Thyroid gland (tissue), 4 donors: ENCODE measurements at regions not wholly inside any gene's neighbourhood (a gene's known extent, or its start where the extent isn't known, plus 50 kb on each side); places are given as distances from the start of the nearest gene placed in this dataset.

Source experiments
- DNase-seq, 2 donors: peaks; one replicate each; pipeline ENCODE4 v3.0.0-alpha.2; 2019
- H3K27ac ChIP-seq, 3 donors: fragments of 200-600 bp; sonication (generic); 1 replicate in 2 of 3; 2 replicates in 1 of 3; pipeline ENCODE4 v1.5.1; 2016 to 2019; ENCODE audit warnings: mild to moderate bottlenecking in 1 of 3, moderate library complexity in 1 of 3
- H3K27me3 ChIP-seq: fragments of 200-600 bp; sonication (generic); one replicate; pipeline ENCODE4 v1.5.1; 2019
- H3K36me3 ChIP-seq, 2 donors: fragments of 200-600 bp; sonication (generic); one replicate each; pipeline ENCODE4 v1.5.1; 2016 to 2019
- H3K4me1 ChIP-seq, 2 donors: fragments of 200-600 bp; sonication (generic); one replicate each; pipeline ENCODE4 v1.5.1; 2017 to 2019
- H3K4me3 ChIP-seq, 3 donors: fragments of 200-600 bp; sonication (generic); replicated peaks in 1 of 3; 1 replicate in 2 of 3; 2 replicates in 1 of 3; pipeline ENCODE4 v1.5.1; 2016; ENCODE audit warnings: mild to moderate bottlenecking in 1 of 3
- H3K9me3 ChIP-seq: fragments of 200-600 bp; sonication (generic); one replicate; pipeline ENCODE4 v1.5.1; 2017
- CTCF ChIP-seq, 6 experiments: fragments of 200-600 bp in 3 of 6; fragments of 450-650 bp in 3 of 6; sonication (generic) in 3 of 6; IDR thresholded peaks; one replicate each; pipeline ENCODE4 v1.5.1; 2016 to 2019; ENCODE audit warnings: antibody characterized with exemption in 6 of 6, mild to moderate bottlenecking in 2 of 6, inconsistent platforms in 1 of 6, moderate library complexity in 1 of 6
- POLR2A ChIP-seq, 2 donors: fragments of 450-650 bp; IDR thresholded peaks; one replicate each; pipeline ENCODE4 v1.6.1; 2017; ENCODE audit warnings: antibody characterized with exemption in 2 of 2, mild to moderate bottlenecking in 2 of 2, moderate library complexity in 1 of 2
- WGBS, 2 donors: methylation state at CpG; one replicate each; pipeline ENCODE4 v1.1.5; 2017; 5-methylcytosine and 5-hydroxymethylcytosine counted together
- intact Hi-C: fragments of 100-400 bp; cut with DNase I; formaldehyde crosslinking; loops from one replicate; pipeline ENCODE4 v1.15.1; 2023

- WGBS, 2 donors: 94 to 98% methylated on average over 1 of the region's 1 CpG
- Histone ChIP-seq H3K27me3 (no peaks in the 10 kb centered on the region), H3K36me3 (no peaks in the 10 kb centered on the region)
These were observed 254.4 kb downstream of the PPARGC1A start for GRCh38 chr4:23635468-23635867.

GRCh38 chr4:23631255-23631950 lies 258.4 kb downstream of the PPARGC1A start:
- TF ChIP-seq POLR2A (IDR thresholded peaks at IDR 0.05) (no peak), CTCF (IDR thresholded peaks at IDR 0.05) (no peak)
- intact Hi-C loops: no loop called here
- no peaks in the 10 kb centered on the region for H3K27me3 ChIP-seq
- H3K27ac ChIP-seq: peak overlapping the region; percentile 28 to 62 (median 54)
- peaks cover 0 to 6% of the 10 kb centered on the region in 2 donors for H3K4me1 ChIP-seq
- H3K9me3 ChIP-seq: no peaks in the 10 kb centered on the region
- H3K4me3 ChIP-seq: no peak overlapping the region
- no peaks in the 10 kb centered on the region for H3K36me3 ChIP-seq
- WGBS, 2 donors: 45 to 52% methylated on average over 4 of the region's 4 CpGs
- peak; percentile 33 to 48 for DNase-seq

More at GRCh38 chr4:23635468-23635867, 254.4 kb downstream of the PPARGC1A start:
- Histone ChIP-seq H3K4me1 (peaks cover 0 to 6% of the 10 kb centered on the region in 2 donors), H3K9me3 (no peaks in the 10 kb centered on the region), H3K4me3 (no peak overlapping the region), H3K27ac (no peak overlapping the region)
- TF ChIP-seq CTCF (IDR thresholded peaks at IDR 0.05): no peak
- no peak for TF ChIP-seq POLR2A (IDR thresholded peaks at IDR 0.05)
- intact Hi-C loops: no loop called here
- DNase-seq: no peak

- DNase-seq: no peak
- no peaks in the 10 kb centered on the region for H3K36me3 ChIP-seq
- intact Hi-C loops: no loop called here
These were observed 259.7 kb downstream of the PPARGC1A start for GRCh38 chr4:23630110-23630509.

GRCh38 chr4:23629421-23629820 lies 260.4 kb downstream of the PPARGC1A start:
- TF ChIP-seq CTCF (IDR thresholded peaks at IDR 0.05) (no peak), POLR2A (IDR thresholded peaks at IDR 0.05) (no peak)
- Histone ChIP-seq H3K27me3 (no peaks in the 10 kb centered on the region), H3K36me3 (no peaks in the 10 kb centered on the region), H3K4me3 (no peak overlapping the region), H3K9me3 (no peaks in the 10 kb centered on the region), H3K27ac (no peak overlapping the region), H3K4me1 (peaks cover 0 to 6% of the 10 kb centered on the region in 2 donors)
- intact Hi-C loops: no loop called here
- DNase-seq: no peak
- 26 to 50% methylated on average over 2 of the region's 2 CpGs for whole genome bisulfite sequencing, 2 donors

More at GRCh38 chr4:23630110-23630509, 259.7 kb downstream of the PPARGC1A start:
- H3K27ac ChIP-seq: no peak overlapping the region
- no peaks in the 10 kb centered on the region for H3K9me3 ChIP-seq
- no peaks in the 10 kb centered on the region for H3K27me3 ChIP-seq
- no peak for TF ChIP-seq POLR2A (IDR thresholded peaks at IDR 0.05)
- no peak for TF ChIP-seq CTCF (IDR thresholded peaks at IDR 0.05)
- H3K4me3 ChIP-seq: no peak overlapping the region
- H3K4me1 ChIP-seq: peaks cover 0 to 6% of the 10 kb centered on the region in 2 donors

GRCh38 chr4:23614284-23614892 lies 275.5 kb downstream of the PPARGC1A start:
- intact Hi-C loops: no loop called here
- no peak overlapping the region for H3K27ac ChIP-seq
- no peak overlapping the region for H3K4me3 ChIP-seq
- H3K36me3 ChIP-seq: no peaks in the 10 kb centered on the region
- TF ChIP-seq POLR2A (IDR thresholded peaks at IDR 0.05): no peak
- TF ChIP-seq CTCF (IDR thresholded peaks at IDR 0.05): peak in 4 of 6 experiments; percentile 37 to 58 (median 43)
- DNase-seq: peak; percentile 2 to 8
- no peaks in the 10 kb centered on the region for H3K4me1 ChIP-seq
- H3K9me3 ChIP-seq: no peaks in the 10 kb centered on the region
- no peaks in the 10 kb centered on the region for H3K27me3 ChIP-seq
- 70 to 81% methylated on average over 1 to 6 of the region's 6 CpGs for WGBS, 2 donors
